ENCODE measurements at regions not wholly inside any gene's neighbourhood (a gene's known extent, or its start where the extent isn't known, plus 50 kb on each side); places are given as distances from the start of the nearest gene placed in this dataset.

DNA sequence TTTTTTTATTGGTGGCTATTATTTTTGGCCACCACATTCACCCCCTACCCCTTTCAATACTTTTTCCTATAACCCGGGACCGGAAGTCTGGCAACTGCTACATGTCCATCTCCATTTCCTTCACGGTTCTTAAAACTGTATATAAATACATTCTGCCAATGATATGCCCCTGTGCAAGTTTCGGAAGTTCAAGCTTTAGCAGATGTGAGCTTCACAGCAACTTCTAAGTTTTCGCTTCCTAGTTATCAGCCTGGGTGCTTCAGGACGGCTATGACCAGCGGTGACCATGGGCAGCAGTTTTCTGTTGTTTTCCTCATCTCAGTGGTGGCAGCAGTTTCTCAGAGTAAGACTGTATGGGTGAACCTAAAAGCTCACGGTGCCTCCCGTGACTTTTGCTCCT is 153.5 kb upstream of the NFE2L3 start:
- no peaks in the 10 kb centered on the region for H3K79me2 ChIP-seq
- TF ChIP-seq, protein P1, sequence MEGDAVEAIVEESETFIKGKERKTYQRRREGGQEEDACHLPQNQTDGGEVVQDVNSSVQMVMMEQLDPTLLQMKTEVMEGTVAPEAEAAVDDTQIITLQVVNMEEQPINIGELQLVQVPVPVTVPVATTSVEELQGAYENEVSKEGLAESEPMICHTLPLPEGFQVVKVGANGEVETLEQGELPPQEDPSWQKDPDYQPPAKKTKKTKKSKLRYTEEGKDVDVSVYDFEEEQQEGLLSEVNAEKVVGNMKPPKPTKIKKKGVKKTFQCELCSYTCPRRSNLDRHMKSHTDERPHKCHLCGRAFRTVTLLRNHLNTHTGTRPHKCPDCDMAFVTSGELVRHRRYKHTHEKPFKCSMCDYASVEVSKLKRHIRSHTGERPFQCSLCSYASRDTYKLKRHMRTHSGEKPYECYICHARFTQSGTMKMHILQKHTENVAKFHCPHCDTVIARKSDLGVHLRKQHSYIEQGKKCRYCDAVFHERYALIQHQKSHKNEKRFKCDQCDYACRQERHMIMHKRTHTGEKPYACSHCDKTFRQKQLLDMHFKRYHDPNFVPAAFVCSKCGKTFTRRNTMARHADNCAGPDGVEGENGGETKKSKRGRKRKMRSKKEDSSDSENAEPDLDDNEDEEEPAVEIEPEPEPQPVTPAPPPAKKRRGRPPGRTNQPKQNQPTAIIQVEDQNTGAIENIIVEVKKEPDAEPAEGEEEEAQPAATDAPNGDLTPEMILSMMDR (IDR thresholded peaks at IDR 0.05): no peak
- no peak overlapping the region for H3K27ac ChIP-seq
- no peaks in the 10 kb centered on the region for H3K4me1 ChIP-seq
- H3K36me3 ChIP-seq (ENCODE audit: control insufficient read depth, insufficient read depth, low read length): no peaks in the 10 kb centered on the region
- H3K27me3 ChIP-seq (ENCODE audit: control insufficient read depth, insufficient read depth, low read length): no peaks in the 10 kb centered on the region
- H3K4me2 ChIP-seq (ENCODE audit: low read length): no peak overlapping the region
- no peak overlapping the region for H3K4me3 ChIP-seq (ENCODE audit: low read depth, low read length)
- H2AFZ ChIP-seq: no peak overlapping the region
- H3K9me3 ChIP-seq (ENCODE audit: control insufficient read depth, low read length): no peaks in the 10 kb centered on the region
- no peak overlapping the region for H3K9ac ChIP-seq

- TF ChIP-seq, protein P1 (IDR thresholded peaks at IDR 0.05): no peak
- H3K27ac ChIP-seq: no peak overlapping the region
- no peaks in the 10 kb centered on the region for H3K4me1 ChIP-seq
Measured at GRCh38 chr7:26000841-26001240, 151.2 kb upstream of the NFE2L3 start.

DNA sequence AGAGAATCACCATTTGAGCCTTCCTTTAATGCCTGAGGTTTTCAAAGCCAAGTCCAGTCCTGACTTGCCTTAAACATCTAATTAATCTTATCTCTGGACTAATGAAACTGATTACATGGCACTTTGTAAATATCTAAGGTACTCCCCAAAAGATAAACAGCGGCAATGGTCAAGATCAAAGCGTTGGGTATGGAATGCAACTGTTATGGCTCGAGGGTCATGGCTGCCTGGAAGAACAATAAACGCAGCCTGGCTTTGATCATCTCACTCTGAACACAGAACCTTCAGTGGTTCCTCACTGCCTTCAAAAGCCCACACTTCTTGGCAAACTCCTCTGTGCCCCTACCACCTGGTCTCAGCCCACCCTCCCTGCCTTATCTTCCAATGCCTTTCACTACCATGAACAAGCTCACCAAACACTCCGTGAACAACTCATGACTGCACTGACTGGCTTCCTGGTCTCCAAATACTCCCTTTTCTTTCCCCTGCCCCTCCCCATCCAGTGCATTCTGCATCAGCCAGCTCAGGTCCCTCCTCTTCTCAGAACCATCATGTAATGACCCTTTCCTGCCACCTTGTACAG is 150.2 kb upstream of the NFE2L3 start:
- no peak overlapping the region for H3K9ac ChIP-seq
- H2AFZ ChIP-seq: no peak overlapping the region
- no peaks in the 10 kb centered on the region for H3K4me1 ChIP-seq
- H3K4me3 ChIP-seq (ENCODE audit: low read depth, low read length): no peak overlapping the region
- H3K79me2 ChIP-seq: no peaks in the 10 kb centered on the region
- TF ChIP-seq, protein P1 (IDR thresholded peaks at IDR 0.05): no peak
- H3K36me3 ChIP-seq (ENCODE audit: control insufficient read depth, insufficient read depth, low read length): no peaks in the 10 kb centered on the region
- H3K27ac ChIP-seq: no peak overlapping the region
- H3K27me3 ChIP-seq (ENCODE audit: control insufficient read depth, insufficient read depth, low read length): no peaks in the 10 kb centered on the region
- H3K4me2 ChIP-seq (ENCODE audit: low read length): no peak overlapping the region
- H3K9me3 ChIP-seq (ENCODE audit: control insufficient read depth, low read length): no peaks in the 10 kb centered on the region

More at GRCh38 chr7:26000841-26001240, 151.2 kb upstream of the NFE2L3 start:
- H3K27me3 ChIP-seq (ENCODE audit: control insufficient read depth, insufficient read depth, low read length): no peaks in the 10 kb centered on the region
- H3K79me2 ChIP-seq: no peaks in the 10 kb centered on the region
- H2AFZ ChIP-seq: no peak overlapping the region
- H3K36me3 ChIP-seq (ENCODE audit: control insufficient read depth, insufficient read depth, low read length): no peaks in the 10 kb centered on the region
- H3K9me3 ChIP-seq (ENCODE audit: control insufficient read depth, low read length): no peaks in the 10 kb centered on the region
- H3K9ac ChIP-seq: no peak overlapping the region
- no peak overlapping the region for H3K4me3 ChIP-seq (ENCODE audit: low read depth, low read length)
- H3K4me2 ChIP-seq (ENCODE audit: low read length): no peak overlapping the region

GRCh38 chr7:26005683-26006410 is 146.2 kb upstream of the NFE2L3 start:
- TF ChIP-seq, protein P1 (IDR thresholded peaks at IDR 0.05): no peak
- no peaks in the 10 kb centered on the region for H3K79me2 ChIP-seq
- H3K27me3 ChIP-seq (ENCODE audit: control insufficient read depth, insufficient read depth, low read length): no peaks in the 10 kb centered on the region
- H3K9ac ChIP-seq: no peak overlapping the region
- no peaks in the 10 kb centered on the region for H3K36me3 ChIP-seq (ENCODE audit: control insufficient read depth, insufficient read depth, low read length)
- no peak overlapping the region for H3K4me2 ChIP-seq (ENCODE audit: low read length)
- H3K4me3 ChIP-seq (ENCODE audit: low read depth, low read length): no peak overlapping the region
- no peak overlapping the region for H2AFZ ChIP-seq
- no peaks in the 10 kb centered on the region for H3K4me1 ChIP-seq
- H3K27ac ChIP-seq: no peak overlapping the region
- H3K9me3 ChIP-seq (ENCODE audit: control insufficient read depth, low read length): no peaks in the 10 kb centered on the region

GRCh38 chr7:26006426-26006825 is 145.6 kb upstream of the NFE2L3 start:
- Histone ChIP-seq H3K27ac (no peak overlapping the region), H3K4me3 (ENCODE audit: low read depth, low read length) (no peak overlapping the region)

More at GRCh38 chr7:26006426-26006825, 145.6 kb upstream of the NFE2L3 start:
- Histone ChIP-seq H2AFZ (no peak overlapping the region), H3K36me3 (ENCODE audit: control insufficient read depth, insufficient read depth, low read length) (no peaks in the 10 kb centered on the region), H3K4me2 (ENCODE audit: low read length) (no peak overlapping the region), H3K9me3 (ENCODE audit: control insufficient read depth, low read length) (no peaks in the 10 kb centered on the region), H3K27me3 (ENCODE audit: control insufficient read depth, insufficient read depth, low read length) (no peaks in the 10 kb centered on the region), H3K4me1 (no peaks in the 10 kb centered on the region), H3K79me2 (no peaks in the 10 kb centered on the region), H3K9ac (no peak overlapping the region)
- TF ChIP-seq, protein P1 (IDR thresholded peaks at IDR 0.05): no peak
